GM13976 (cell line): ENCODE measurements at regions not wholly inside any gene's neighbourhood (a gene's known extent, or its start where the extent isn't known, plus 50 kb on each side); places are given as distances from the start of the nearest gene placed in this dataset.

Experiments
- DNase-seq: peaks from one replicate; pipeline ENCODE4 v3.0.0; 2012; ENCODE audit warnings: low spot score
- in situ Hi-C: fragments of 300-500 bp; cut with MboI; formaldehyde crosslinking; loops from one replicate; pipeline ENCODE4 v1.12.0; 2022; ENCODE audit warnings: low sequenced_read_pairs, mixed read lengths, inconsistent platforms; ENCODE audit not compliant: unreplicated experiment
- TF ChIP-seq, protein P1 (sequence below): IDR thresholded peaks from 2 replicates; pipeline ENCODE4 v1.5.1; 2012; ENCODE audit warnings: borderline replicate concordance, mild to moderate bottlenecking; ENCODE audit not compliant: insufficient read depth; ENCODE audit errors: extremely low read depth, missing control alignments, control extremely low read depth

DNA sequence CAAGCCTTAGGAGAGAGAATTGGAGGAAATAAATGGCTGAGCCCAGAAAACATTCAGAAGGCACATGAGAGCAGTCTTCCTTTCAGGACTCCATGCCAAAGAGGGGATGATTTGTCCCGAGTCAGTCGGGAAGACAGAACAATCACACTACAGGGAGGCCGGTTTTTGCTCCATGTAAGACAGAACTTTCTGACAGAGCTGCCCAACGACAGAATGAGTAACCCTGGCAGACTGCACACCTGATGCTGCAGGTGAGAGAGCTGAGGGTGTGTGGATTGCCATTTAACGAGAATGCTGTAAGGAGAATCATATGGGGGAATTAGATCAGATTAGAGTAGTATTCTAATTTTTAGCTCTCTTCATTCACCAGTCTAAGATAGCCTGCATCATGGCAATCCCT lies 533.0 kb downstream of the EPHB1 start:
- in situ Hi-C loops = no loop called here
- DNase-seq = no peak
- TF ChIP-seq, protein P1, sequence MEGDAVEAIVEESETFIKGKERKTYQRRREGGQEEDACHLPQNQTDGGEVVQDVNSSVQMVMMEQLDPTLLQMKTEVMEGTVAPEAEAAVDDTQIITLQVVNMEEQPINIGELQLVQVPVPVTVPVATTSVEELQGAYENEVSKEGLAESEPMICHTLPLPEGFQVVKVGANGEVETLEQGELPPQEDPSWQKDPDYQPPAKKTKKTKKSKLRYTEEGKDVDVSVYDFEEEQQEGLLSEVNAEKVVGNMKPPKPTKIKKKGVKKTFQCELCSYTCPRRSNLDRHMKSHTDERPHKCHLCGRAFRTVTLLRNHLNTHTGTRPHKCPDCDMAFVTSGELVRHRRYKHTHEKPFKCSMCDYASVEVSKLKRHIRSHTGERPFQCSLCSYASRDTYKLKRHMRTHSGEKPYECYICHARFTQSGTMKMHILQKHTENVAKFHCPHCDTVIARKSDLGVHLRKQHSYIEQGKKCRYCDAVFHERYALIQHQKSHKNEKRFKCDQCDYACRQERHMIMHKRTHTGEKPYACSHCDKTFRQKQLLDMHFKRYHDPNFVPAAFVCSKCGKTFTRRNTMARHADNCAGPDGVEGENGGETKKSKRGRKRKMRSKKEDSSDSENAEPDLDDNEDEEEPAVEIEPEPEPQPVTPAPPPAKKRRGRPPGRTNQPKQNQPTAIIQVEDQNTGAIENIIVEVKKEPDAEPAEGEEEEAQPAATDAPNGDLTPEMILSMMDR = no peak

DNA sequence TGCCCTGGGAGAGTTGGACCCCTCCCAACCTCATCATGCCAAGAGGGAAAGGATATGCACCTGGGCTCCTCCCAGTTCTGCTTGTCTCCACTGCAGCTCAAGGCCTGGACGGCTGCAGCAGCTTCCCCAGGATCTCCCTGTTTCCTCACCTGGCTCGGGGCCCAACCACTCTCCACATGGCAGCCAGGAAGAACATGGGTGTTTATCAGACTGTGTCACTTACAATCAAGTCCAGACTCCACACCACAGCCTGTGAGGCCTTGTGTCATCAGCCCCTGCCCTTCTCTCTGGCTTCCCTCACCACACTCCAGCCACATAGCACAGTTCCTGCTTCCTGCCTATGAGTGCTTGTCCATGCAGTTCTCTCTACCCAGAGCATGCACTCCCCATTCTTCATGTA lies 534.4 kb downstream of the EPHB1 start:
- no peak for DNase-seq
- in situ Hi-C loops = no loop called here
- TF ChIP-seq, protein P1 = no peak

DNA sequence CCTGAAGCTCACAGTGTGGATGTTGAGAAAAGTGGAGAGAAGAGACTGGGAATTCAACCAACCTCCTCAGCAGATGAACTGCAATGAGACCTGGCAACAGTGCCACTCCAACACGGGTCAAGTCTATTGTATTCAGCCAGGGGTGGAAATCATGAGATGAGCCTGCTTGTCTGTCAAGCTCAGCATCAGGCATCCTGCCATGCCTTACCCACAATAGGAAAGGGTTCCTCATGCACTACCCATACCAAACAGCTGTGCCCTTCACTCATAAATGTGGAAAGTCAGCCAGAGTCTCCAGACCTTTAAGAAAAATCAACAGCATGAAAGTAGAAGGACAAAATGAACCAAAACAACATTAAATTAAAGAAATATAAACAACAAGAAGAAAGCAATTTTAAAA lies 542.1 kb downstream of the EPHB1 start:
- TF ChIP-seq, protein P1 = no peak
- no peak for DNase-seq
- in situ Hi-C loops = no loop called here

DNA sequence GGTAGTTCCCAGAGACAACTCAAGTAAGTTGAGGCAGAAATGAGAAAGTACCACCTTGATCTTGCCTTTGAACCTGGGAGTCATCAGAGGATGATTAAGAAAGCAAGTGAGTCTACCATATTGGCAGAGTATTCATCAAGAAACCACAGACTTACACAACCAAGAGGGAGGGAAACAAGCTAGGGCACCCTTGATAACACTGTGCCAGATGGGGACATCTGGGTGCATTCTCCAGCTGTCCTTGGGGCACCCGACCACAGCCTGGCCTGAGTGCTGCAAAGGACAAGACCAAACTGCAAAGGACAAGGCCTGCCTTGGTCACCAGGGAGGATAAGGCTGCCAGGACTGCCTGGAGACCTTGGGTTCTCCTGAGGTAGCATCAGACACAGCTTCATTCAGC lies 553.6 kb downstream of the EPHB1 start:
- TF ChIP-seq, protein P1 = no peak
- no peak for DNase-seq
- in situ Hi-C loops = no loop called here

DNA sequence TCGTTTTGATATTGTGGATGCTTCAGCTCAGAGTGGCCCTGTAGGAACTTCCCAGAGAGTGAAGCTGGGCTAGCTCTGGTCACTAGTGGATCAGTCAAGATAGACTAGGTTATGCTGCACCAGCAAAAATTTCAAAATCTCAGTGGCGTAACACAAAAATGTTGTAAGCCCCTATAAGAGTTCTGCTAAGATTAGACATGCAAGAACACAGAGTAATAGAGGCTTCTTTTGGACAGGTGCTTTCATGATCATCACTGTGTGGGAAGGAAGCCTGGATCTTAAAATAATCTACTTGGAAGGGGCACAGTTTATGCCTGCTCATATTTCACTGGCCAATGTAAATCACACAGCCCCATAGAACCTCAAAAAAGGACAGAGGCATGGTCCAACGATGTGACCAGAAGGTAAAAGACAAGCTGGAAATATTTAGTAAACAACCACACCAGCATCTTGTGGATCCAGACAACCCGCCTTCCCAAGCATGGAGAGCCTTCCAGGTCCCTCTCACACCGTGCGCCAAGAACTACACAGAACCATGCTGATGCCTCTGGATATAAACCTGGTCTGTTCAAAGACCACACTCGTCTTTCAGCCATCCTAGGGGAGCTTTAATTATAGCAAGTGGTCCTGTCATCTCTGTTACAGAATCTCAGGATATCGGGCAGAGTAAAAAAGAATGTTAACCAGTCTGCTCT lies 554.3 kb downstream of the EPHB1 start:
- in situ Hi-C loops = no loop called here
- TF ChIP-seq, protein P1 = no peak
- DNase-seq = no peak

DNA sequence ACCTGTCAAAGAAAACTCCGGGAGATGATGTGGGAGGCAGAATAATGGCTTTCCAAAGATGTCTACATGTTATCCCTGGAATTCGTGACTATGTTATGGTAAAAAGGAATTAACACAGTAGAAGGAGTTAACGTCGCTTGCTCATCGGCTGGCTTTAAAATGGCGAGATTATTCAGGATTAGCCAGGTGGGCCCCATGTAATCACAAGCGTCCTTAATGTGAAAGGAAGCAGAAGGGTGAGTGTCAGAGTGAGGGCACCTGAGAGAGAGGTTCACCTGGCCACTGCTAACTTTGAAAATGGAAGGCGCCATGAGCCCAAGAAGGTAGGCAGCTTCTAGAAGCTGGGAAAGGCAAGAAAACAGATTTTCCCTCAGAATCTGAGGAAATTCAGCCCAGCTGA lies 557.2 kb downstream of the EPHB1 start:
- TF ChIP-seq, protein P1 = no peak
- in situ Hi-C loops = no loop called here
- DNase-seq = no peak
